HepG2 (cell line): ENCODE measurements at regions not wholly inside any gene's neighbourhood (a gene's known extent, or its start where the extent isn't known, plus 50 kb on each side); places are given as distances from the start of the nearest gene placed in this dataset.

ENCODE experiments used
- AGO2 ChIP-seq: fragments of 200-400 bp; formaldehyde crosslinking; optimal IDR thresholded peaks from 2 replicates; pipeline ENCODE3; 2017; ENCODE audit warnings: mild to moderate bottlenecking, low read depth, low read length, moderate library complexity
- CCDC6 ChIP-seq: sonication (generic); formaldehyde crosslinking; IDR thresholded peaks from 2 replicates; pipeline ENCODE4 v1.8.1; 2022; ENCODE audit warnings: mild to moderate bottlenecking, missing genetic modification reagents, moderate library complexity
- FOXA1 ChIP-seq, 2 experiments: fragments of 450-650 bp in 1 of 2; sonication (generic) in 1 of 2; formaldehyde crosslinking in 1 of 2; IDR thresholded peaks; 2 replicates each; pipeline versions ENCODE4 v1.4.0 to v1.6.1; 2016 to 2020; ENCODE audit warnings: missing genetic modification reagents in 1 of 2
- HOXA3 ChIP-seq: sonication (generic); formaldehyde crosslinking; IDR thresholded peaks from 2 replicates; pipeline ENCODE4 v1.5.0; 2020; ENCODE audit warnings: missing genetic modification reagents
- ISL2 ChIP-seq: sonication (generic); formaldehyde crosslinking; IDR thresholded peaks from 2 replicates; pipeline ENCODE4 v1.5.0; 2020; ENCODE audit warnings: missing genetic modification reagents
- RBM22 ChIP-seq: fragments of 200-400 bp; formaldehyde crosslinking; optimal IDR thresholded peaks from 2 replicates; pipeline ENCODE3; 2017; ENCODE audit warnings: mild to moderate bottlenecking, low read length, moderate library complexity
- SKI ChIP-seq: fragments of 450-650 bp; IDR thresholded peaks from one replicate; pipeline ENCODE4 v1.6.1; 2018; ENCODE audit warnings: mild to moderate bottlenecking; ENCODE audit not compliant: partially characterized antibody
- TCF7 ChIP-seq: sonication (generic); IDR thresholded peaks from 2 replicates; pipeline ENCODE4 v1.6.1; 2016; ENCODE audit warnings: antibody characterized with exemption, low read depth
- ZFP36L2 ChIP-seq: sonication (generic); formaldehyde crosslinking; IDR thresholded peaks from 2 replicates; pipeline ENCODE4 v1.4.0; 2020; ENCODE audit warnings: missing genetic modification reagents
- ZNF292 ChIP-seq: sonication (generic); formaldehyde crosslinking; IDR thresholded peaks from 2 replicates; pipeline ENCODE4 v1.8.1; 2022; ENCODE audit warnings: mild to moderate bottlenecking, low read depth, missing genetic modification reagents, borderline replicate concordance
- ZNF432 ChIP-seq: sonication (generic); formaldehyde crosslinking; IDR thresholded peaks from 2 replicates; pipeline ENCODE4 v1.5.0; 2020; ENCODE audit warnings: missing genetic modification reagents, mild to moderate bottlenecking, borderline replicate concordance
- ZNF816 ChIP-seq: sonication (generic); formaldehyde crosslinking; IDR thresholded peaks from 2 replicates; pipeline ENCODE4 v1.8.0; 2022; ENCODE audit warnings: missing genetic modification reagents, mild to moderate bottlenecking, borderline replicate concordance
- TF ChIP-seq, protein P1 (sequence below): sonication (generic); formaldehyde crosslinking; IDR thresholded peaks from 2 replicates; pipeline ENCODE4 v1.4.0; 2020; ENCODE audit warnings: missing genetic modification reagents
- TF ChIP-seq, protein P2 (sequence below), 2 experiments: fragments of 450-650 bp in 1 of 2; sonication (generic) in 1 of 2; formaldehyde crosslinking; IDR thresholded peaks; 2 replicates each; pipeline versions ENCODE4 v1.5.0 to v1.8.0; 2020 to 2022; ENCODE audit warnings: mild to moderate bottlenecking in 1 of 2, missing genetic modification reagents in 1 of 2
- TF ChIP-seq, protein P3 (sequence below): sonication (generic); formaldehyde crosslinking; IDR thresholded peaks from 2 replicates; pipeline ENCODE4 v1.4.0; 2020; ENCODE audit warnings: missing genetic modification reagents, borderline replicate concordance
- TF ChIP-seq, protein P4 (sequence below): sonication (generic); formaldehyde crosslinking; IDR thresholded peaks from 2 replicates; pipeline ENCODE4 v1.8.0; 2022; ENCODE audit warnings: mild to moderate bottlenecking, missing genetic modification reagents, moderate library complexity
- TF ChIP-seq, protein P5 (sequence below): sonication (generic); formaldehyde crosslinking; IDR thresholded peaks from 2 replicates; pipeline ENCODE4 v1.5.0; 2020; ENCODE audit warnings: mild to moderate bottlenecking, missing genetic modification reagents, moderate library complexity
- TF ChIP-seq, protein P6 (sequence below): sonication (generic); formaldehyde crosslinking; IDR thresholded peaks from 2 replicates; pipeline ENCODE4 v1.5.1; 2020; ENCODE audit warnings: missing genetic modification reagents, mild to moderate bottlenecking, borderline replicate concordance

DNA sequence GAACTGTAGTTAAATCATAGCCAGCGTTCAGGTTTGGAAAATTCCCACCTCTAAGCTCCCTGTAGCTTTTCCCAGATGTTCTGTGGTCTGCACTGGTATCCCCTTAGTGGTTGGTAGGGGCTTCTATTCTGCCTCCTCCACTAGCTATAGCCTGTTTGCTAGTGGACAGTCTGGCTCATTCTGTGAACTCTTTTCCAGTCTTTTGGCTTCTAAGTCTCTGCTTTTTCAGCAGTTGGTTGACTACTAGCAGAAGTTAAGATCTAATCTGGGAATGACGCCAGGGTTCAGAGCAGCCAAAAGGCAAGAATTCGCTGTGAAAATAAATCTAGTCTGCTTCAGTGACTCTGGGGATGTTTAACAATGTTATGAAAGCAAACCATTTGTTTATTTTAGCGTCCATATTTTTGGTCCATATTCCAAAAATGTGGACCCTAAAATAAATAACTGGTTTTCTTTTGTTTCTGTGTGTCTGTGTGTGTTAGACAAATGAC is 73.7 kb upstream of the WDR72 start (continued):
- TF ChIP-seq, protein P1, sequence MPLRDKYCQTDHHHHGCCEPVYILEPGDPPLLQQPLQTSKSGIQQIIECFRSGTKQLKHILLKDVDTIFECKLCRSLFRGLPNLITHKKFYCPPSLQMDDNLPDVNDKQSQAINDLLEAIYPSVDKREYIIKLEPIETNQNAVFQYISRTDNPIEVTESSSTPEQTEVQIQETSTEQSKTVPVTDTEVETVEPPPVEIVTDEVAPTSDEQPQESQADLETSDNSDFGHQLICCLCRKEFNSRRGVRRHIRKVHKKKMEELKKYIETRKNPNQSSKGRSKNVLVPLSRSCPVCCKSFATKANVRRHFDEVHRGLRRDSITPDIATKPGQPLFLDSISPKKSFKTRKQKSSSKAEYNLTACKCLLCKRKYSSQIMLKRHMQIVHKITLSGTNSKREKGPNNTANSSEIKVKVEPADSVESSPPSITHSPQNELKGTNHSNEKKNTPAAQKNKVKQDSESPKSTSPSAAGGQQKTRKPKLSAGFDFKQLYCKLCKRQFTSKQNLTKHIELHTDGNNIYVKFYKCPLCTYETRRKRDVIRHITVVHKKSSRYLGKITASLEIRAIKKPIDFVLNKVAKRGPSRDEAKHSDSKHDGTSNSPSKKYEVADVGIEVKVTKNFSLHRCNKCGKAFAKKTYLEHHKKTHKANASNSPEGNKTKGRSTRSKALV (CRISPR knock-in tag): no peak
- TF ChIP-seq, protein P2, sequence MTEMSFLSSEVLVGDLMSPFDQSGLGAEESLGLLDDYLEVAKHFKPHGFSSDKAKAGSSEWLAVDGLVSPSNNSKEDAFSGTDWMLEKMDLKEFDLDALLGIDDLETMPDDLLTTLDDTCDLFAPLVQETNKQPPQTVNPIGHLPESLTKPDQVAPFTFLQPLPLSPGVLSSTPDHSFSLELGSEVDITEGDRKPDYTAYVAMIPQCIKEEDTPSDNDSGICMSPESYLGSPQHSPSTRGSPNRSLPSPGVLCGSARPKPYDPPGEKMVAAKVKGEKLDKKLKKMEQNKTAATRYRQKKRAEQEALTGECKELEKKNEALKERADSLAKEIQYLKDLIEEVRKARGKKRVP (CRISPR knock-in tag; IDR thresholded peaks at IDR 0.05): no peak
- TF ChIP-seq, protein P3, sequence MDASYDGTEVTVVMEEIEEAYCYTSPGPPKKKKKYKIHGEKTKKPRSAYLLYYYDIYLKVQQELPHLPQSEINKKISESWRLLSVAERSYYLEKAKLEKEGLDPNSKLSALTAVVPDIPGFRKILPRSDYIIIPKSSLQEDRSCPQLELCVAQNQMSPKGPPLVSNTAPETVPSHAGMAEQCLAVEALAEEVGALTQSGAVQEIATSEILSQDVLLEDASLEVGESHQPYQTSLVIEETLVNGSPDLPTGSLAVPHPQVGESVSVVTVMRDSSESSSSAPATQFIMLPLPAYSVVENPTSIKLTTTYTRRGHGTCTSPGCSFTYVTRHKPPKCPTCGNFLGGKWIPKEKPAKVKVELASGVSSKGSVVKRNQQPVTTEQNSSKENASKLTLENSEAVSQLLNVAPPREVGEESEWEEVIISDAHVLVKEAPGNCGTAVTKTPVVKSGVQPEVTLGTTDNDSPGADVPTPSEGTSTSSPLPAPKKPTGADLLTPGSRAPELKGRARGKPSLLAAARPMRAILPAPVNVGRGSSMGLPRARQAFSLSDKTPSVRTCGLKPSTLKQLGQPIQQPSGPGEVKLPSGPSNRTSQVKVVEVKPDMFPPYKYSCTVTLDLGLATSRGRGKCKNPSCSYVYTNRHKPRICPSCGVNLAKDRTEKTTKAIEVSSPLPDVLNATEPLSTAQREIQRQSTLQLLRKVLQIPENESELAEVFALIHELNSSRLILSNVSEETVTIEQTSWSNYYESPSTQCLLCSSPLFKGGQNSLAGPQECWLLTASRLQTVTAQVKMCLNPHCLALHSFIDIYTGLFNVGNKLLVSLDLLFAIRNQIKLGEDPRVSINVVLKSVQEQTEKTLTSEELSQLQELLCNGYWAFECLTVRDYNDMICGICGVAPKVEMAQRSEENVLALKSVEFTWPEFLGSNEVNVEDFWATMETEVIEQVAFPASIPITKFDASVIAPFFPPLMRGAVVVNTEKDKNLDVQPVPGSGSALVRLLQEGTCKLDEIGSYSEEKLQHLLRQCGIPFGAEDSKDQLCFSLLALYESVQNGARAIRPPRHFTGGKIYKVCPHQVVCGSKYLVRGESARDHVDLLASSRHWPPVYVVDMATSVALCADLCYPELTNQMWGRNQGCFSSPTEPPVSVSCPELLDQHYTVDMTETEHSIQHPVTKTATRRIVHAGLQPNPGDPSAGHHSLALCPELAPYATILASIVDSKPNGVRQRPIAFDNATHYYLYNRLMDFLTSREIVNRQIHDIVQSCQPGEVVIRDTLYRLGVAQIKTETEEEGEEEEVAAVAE: peak; percentile 46; the same call in 1 of the 2 replicates
- no peak for TF ChIP-seq ZNF816 (CRISPR knock-in tag)
- no peak for TF ChIP-seq ZNF432 (CRISPR knock-in tag)
- TF ChIP-seq ISL2 (CRISPR knock-in tag): peak; percentile 91
- TF ChIP-seq, protein P4, sequence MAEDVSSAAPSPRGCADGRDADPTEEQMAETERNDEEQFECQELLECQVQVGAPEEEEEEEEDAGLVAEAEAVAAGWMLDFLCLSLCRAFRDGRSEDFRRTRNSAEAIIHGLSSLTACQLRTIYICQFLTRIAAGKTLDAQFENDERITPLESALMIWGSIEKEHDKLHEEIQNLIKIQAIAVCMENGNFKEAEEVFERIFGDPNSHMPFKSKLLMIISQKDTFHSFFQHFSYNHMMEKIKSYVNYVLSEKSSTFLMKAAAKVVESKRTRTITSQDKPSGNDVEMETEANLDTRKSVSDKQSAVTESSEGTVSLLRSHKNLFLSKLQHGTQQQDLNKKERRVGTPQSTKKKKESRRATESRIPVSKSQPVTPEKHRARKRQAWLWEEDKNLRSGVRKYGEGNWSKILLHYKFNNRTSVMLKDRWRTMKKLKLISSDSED: no peak
- peak; percentile 64 for TF ChIP-seq FOXA1 (IDR thresholded peaks at IDR 0.05)
- TF ChIP-seq FOXA1 (CRISPR knock-in tag; IDR thresholded peaks at IDR 0.05): peak; percentile 65; the same call in 1 of the 2 replicates
- TF ChIP-seq RBM22: no peak
- TF ChIP-seq HOXA3: peak; percentile 16; the same call in 1 of the 2 replicates
- peak; percentile 85; the same call in 1 of the 2 replicates for TF ChIP-seq ZNF292 (CRISPR knock-in tag)
- TF ChIP-seq AGO2: no peak
- TF ChIP-seq, protein P5, sequence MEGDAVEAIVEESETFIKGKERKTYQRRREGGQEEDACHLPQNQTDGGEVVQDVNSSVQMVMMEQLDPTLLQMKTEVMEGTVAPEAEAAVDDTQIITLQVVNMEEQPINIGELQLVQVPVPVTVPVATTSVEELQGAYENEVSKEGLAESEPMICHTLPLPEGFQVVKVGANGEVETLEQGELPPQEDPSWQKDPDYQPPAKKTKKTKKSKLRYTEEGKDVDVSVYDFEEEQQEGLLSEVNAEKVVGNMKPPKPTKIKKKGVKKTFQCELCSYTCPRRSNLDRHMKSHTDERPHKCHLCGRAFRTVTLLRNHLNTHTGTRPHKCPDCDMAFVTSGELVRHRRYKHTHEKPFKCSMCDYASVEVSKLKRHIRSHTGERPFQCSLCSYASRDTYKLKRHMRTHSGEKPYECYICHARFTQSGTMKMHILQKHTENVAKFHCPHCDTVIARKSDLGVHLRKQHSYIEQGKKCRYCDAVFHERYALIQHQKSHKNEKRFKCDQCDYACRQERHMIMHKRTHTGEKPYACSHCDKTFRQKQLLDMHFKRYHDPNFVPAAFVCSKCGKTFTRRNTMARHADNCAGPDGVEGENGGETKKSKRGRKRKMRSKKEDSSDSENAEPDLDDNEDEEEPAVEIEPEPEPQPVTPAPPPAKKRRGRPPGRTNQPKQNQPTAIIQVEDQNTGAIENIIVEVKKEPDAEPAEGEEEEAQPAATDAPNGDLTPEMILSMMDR (CRISPR knock-in tag): no peak
- no peak for TF ChIP-seq CCDC6 (CRISPR knock-in tag)
- no peak for TF ChIP-seq ZFP36L2
- no peak for TF ChIP-seq SKI
- TF ChIP-seq, protein P6, sequence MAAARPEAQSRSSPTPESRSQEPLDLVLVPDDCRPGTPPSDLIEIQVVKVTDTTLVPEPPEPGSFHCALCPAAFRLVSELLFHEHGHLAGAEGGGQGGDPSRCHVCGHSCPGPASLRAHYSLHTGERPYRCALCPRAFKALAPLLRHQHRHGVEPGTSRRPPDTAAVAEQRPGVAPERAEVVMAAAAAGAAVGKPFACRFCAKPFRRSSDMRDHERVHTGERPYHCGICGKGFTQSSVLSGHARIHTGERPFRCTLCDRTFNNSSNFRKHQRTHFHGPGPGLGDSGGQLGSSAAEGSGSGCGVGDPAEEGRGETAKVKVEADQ (CRISPR knock-in tag): no peak
- TF ChIP-seq TCF7: peak; percentile 64
